DMS153 treated with DMSO at 0.1 percent for 48 hours (cell line): ENCODE measurements at regions not wholly inside any gene's neighbourhood (a gene's known extent, or its start where the extent isn't known, plus 50 kb on each side); places are given as distances from the start of the nearest gene placed in this dataset.
A peak's percentile ranks its signal among the peaks of the same experiment; 100 is the strongest.

Source experiments
- DNase-seq: peaks from one replicate; lab custom pipeline; 2025; ENCODE audit not compliant: unreplicated experiment; lab: John Stamatoyannopoulos, UW

GRCh38 chr20:7029019-7029418 lies 261.5 kb downstream of the BMP2 start:
- DNase-seq = no peak

GRCh38 chr20:7031222-7031621 lies 263.7 kb downstream of the BMP2 start:
- DNase-seq = no peak

GRCh38 chr20:7038029-7038428 lies 270.5 kb downstream of the BMP2 start:
- no peak for DNase-seq

GRCh38 chr20:7057611-7058010 lies 290.1 kb downstream of the BMP2 start:
- DNase-seq = no peak

GRCh38 chr20:7078804-7079203 lies 311.3 kb downstream of the BMP2 start:
- DNase-seq = no peak

GRCh38 chr20:7080472-7080871 lies 313.0 kb downstream of the BMP2 start:
- no peak for DNase-seq

- DNase-seq = no peak
Observed at GRCh38 chr20:7085467-7085866, 318.0 kb downstream of the BMP2 start.

GRCh38 chr20:7087803-7088202 lies 320.3 kb downstream of the BMP2 start:
- no peak for DNase-seq

GRCh38 chr20:7090001-7090400 lies 322.5 kb downstream of the BMP2 start:
- no peak for DNase-seq

- no peak for DNase-seq
Observed at GRCh38 chr20:7090811-7091210, 323.3 kb downstream of the BMP2 start.

GRCh38 chr20:7091655-7092054 lies 324.2 kb downstream of the BMP2 start:
- no peak for DNase-seq

- peak; percentile 28 for DNase-seq
Observed at GRCh38 chr20:7094438-7094997, 327.0 kb downstream of the BMP2 start.

GRCh38 chr20:7106910-7107309 lies 339.4 kb downstream of the BMP2 start:
- no peak for DNase-seq

GRCh38 chr20:7108929-7109328 lies 341.4 kb downstream of the BMP2 start:
- no peak for DNase-seq

- DNase-seq = peak; percentile 42
Observed at GRCh38 chr20:7113577-7114466, 346.3 kb downstream of the BMP2 start.

- no peak for DNase-seq
Observed at GRCh38 chr20:7123457-7123856, 356.0 kb downstream of the BMP2 start.

GRCh38 chr20:7124120-7124519 lies 356.6 kb downstream of the BMP2 start:
- no peak for DNase-seq

- no peak for DNase-seq
Observed at GRCh38 chr20:7136886-7137285, 369.4 kb downstream of the BMP2 start.

GRCh38 chr20:7137395-7138151 lies 370.1 kb downstream of the BMP2 start:
- no peak for DNase-seq

- no peak for DNase-seq
Observed at GRCh38 chr20:7144464-7144863, 377.0 kb downstream of the BMP2 start.

- no peak for DNase-seq
Observed at GRCh38 chr20:7146552-7147219, 379.2 kb downstream of the BMP2 start.
